OCI-LY3 (cell line): ENCODE measurements at regions not wholly inside any gene's neighbourhood (a gene's known extent, or its start where the extent isn't known, plus 50 kb on each side); places are given as distances from the start of the nearest gene placed in this dataset.
A peak's percentile ranks its signal among the peaks of the same experiment; 100 is the strongest.

Experiments used
- CTCF ChIP-seq: fragments of 200-600, 300-600 bp; sonication (generic); IDR thresholded peaks from 2 replicates; pipeline ENCODE4 v1.5.1; 2014; ENCODE audit warnings: antibody characterized with exemption, low read length, low read depth
- EZH2phosphoT487 ChIP-seq: fragments of 200-600 bp; shearing (Covaris generic); IDR thresholded peaks from 2 replicates; pipeline ENCODE4 v1.6.1; 2018; ENCODE audit warnings: antibody characterized with exemption, mixed run types, low read depth

- TF ChIP-seq CTCF, result peak; percentile 59
- no peak for TF ChIP-seq EZH2phosphoT487
These were observed 234.4 kb upstream of the MTNR1B start for GRCh38 chr11:92735039-92735438.
